Peyer's patch (tissue), 4 donors: ENCODE measurements at regions not wholly inside any gene's neighbourhood (a gene's known extent, or its start where the extent isn't known, plus 50 kb on each side); places are given as distances from the start of the nearest gene placed in this dataset.

Experiments used
- DNase-seq, 3 donors: peaks; one replicate each; pipeline ENCODE4 v3.0.0-alpha.2; 2017 to 2019
- H3K27ac ChIP-seq, 4 donors: fragments of 200-600 bp; sonication (generic); one replicate each; pipeline ENCODE4 v1.5.1; 2016 to 2019
- H3K27me3 ChIP-seq, 2 donors: fragments of 200-600 bp; sonication (generic); one replicate each; pipeline ENCODE4 v1.5.1; 2019
- H3K36me3 ChIP-seq, 3 donors: fragments of 200-600 bp; sonication (generic); one replicate each; pipeline ENCODE4 v1.5.1; 2016 to 2019
- H3K4me1 ChIP-seq, 4 donors: fragments of 200-600 bp; sonication (generic); one replicate each; pipeline ENCODE4 v1.5.1; 2016 to 2019
- H3K4me3 ChIP-seq, 4 donors: fragments of 200-600 bp; sonication (generic); 1 replicate in 3 of 4; 2 replicates in 1 of 4; pipeline ENCODE4 v1.5.1; 2016 to 2019; ENCODE audit warnings: mild to moderate bottlenecking in 1 of 4
- H3K9me3 ChIP-seq, 4 donors: fragments of 200-600 bp; sonication (generic); one replicate each; pipeline ENCODE4 v1.5.1; 2016 to 2019; ENCODE audit warnings: mild to moderate bottlenecking in 1 of 4
- POLR2A ChIP-seq, 2 donors: fragments of 450-650 bp; IDR thresholded peaks; one replicate each; pipeline ENCODE4 v1.5.1; 2017; ENCODE audit warnings: antibody characterized with exemption in 2 of 2, mild to moderate bottlenecking in 2 of 2, moderate library complexity in 2 of 2
- TF ChIP-seq, protein P1 (sequence below), 6 experiments: fragments of 450-650 bp in 4 of 6; fragments of 200-600 bp in 2 of 6; sonication (generic) in 1 of 6; IDR thresholded peaks; one replicate each; pipeline ENCODE4 v1.5.1; 2017 to 2019; ENCODE audit warnings: antibody characterized with exemption in 6 of 6, mild to moderate bottlenecking in 3 of 6, moderate library complexity in 1 of 6

DNA sequence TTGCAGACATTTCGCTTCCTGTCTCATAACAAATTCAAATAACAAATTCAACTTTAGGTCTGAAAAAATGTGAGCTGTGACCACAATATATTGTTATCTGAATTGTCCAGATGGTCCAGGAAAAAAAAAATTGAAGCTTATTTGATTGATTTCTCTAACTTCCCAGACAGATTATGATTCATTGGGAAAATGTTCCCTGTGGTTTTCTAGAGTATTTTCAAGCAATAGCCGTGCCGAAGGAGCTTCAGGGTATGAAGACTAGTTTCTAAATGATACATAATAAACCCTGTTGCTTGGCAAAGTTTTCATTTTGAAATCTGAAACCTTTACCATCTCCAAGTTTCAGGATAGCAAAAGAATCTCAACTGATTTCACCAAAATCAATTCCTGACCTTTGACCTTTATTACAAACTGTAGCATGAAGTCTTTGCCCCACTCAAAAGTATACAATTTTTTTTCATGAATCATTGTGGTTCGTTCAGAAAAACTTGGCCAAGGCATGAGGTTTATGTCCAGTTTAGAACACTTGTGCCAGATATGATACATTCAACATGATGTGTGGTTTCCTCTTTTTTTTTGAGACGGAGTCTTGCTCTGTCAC, 109.9 kb downstream of the JCAD start:
- TF ChIP-seq, protein P1, sequence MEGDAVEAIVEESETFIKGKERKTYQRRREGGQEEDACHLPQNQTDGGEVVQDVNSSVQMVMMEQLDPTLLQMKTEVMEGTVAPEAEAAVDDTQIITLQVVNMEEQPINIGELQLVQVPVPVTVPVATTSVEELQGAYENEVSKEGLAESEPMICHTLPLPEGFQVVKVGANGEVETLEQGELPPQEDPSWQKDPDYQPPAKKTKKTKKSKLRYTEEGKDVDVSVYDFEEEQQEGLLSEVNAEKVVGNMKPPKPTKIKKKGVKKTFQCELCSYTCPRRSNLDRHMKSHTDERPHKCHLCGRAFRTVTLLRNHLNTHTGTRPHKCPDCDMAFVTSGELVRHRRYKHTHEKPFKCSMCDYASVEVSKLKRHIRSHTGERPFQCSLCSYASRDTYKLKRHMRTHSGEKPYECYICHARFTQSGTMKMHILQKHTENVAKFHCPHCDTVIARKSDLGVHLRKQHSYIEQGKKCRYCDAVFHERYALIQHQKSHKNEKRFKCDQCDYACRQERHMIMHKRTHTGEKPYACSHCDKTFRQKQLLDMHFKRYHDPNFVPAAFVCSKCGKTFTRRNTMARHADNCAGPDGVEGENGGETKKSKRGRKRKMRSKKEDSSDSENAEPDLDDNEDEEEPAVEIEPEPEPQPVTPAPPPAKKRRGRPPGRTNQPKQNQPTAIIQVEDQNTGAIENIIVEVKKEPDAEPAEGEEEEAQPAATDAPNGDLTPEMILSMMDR (IDR thresholded peaks at IDR 0.05) = no peak
- no peak for TF ChIP-seq POLR2A (IDR thresholded peaks at IDR 0.05)
- no peak for DNase-seq
- peak overlapping the region in 1 of 4 donors; percentile 13 for H3K27ac ChIP-seq

DNA sequence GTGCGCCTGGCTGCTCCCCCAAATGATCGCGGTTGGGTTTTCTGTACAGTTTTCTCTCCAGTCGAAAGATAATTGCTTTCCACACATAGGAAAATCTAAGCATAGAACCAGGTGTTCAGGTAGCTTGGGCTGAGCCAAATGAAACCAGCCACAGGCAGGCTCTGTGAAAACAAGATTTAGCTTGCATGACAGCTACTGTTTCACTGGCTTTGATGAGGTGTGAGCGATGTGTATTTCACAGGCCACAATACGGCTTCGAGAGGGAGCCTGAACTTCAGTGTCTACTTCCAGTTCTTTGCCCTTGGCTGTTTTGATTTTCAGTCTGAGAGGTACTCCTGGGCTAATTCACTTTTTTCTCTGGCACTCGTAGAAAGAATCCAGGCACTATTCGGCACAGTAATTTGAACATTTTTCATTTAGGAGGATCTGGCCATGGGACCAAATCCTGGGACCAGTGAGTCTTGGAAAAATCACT, 110.5 kb downstream of the JCAD start:
- Histone ChIP-seq H3K27ac (peak overlapping the region in 1 of 4 donors; percentile 13), H3K4me3 (no peak overlapping the region)
- no peak for DNase-seq

More for the DNA sequence above, 109.9 kb downstream of the JCAD start:
- H3K27me3 ChIP-seq = no peaks in the 10 kb centered on the region
- no peaks in the 10 kb centered on the region for H3K36me3 ChIP-seq
- H3K4me3 ChIP-seq = no peak overlapping the region
- H3K9me3 ChIP-seq = no peaks in the 10 kb centered on the region
- H3K4me1 ChIP-seq = no peaks in the 10 kb centered on the region

DNA sequence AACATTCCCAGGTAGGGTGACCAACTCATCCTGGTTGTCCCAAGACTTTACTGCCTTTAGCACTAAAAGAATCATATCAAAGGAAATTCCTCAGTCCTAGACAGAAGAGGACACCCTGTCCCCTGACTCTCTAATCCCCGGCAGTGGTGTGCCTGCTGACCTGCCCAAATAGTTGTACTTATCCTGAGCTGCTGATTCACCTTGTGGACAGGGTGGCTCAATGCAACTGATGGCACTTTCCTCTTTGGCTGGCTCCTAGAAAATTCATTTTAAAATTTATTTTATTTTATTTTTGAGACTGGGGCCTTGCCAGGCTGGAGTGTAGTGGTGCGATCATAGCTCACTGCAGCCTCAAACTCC, 111.7 kb downstream of the JCAD start:
- Histone ChIP-seq H3K9me3 (no peaks in the 10 kb centered on the region), H3K36me3 (no peaks in the 10 kb centered on the region), H3K27me3 (no peaks in the 10 kb centered on the region), H3K4me1 (no peaks in the 10 kb centered on the region), H3K4me3 (no peak overlapping the region), H3K27ac (peak overlapping the region in 1 of 4 donors; percentile 43)
- TF ChIP-seq POLR2A (IDR thresholded peaks at IDR 0.05) = no peak
- TF ChIP-seq, protein P1 (IDR thresholded peaks at IDR 0.05) = no peak
- no peak for DNase-seq

More for the DNA sequence above, 110.5 kb downstream of the JCAD start:
- Histone ChIP-seq H3K4me1 (no peaks in the 10 kb centered on the region), H3K9me3 (no peaks in the 10 kb centered on the region), H3K36me3 (no peaks in the 10 kb centered on the region), H3K27me3 (no peaks in the 10 kb centered on the region)
- no peak for TF ChIP-seq POLR2A (IDR thresholded peaks at IDR 0.05)
- TF ChIP-seq, protein P1 (IDR thresholded peaks at IDR 0.05) = no peak

DNA sequence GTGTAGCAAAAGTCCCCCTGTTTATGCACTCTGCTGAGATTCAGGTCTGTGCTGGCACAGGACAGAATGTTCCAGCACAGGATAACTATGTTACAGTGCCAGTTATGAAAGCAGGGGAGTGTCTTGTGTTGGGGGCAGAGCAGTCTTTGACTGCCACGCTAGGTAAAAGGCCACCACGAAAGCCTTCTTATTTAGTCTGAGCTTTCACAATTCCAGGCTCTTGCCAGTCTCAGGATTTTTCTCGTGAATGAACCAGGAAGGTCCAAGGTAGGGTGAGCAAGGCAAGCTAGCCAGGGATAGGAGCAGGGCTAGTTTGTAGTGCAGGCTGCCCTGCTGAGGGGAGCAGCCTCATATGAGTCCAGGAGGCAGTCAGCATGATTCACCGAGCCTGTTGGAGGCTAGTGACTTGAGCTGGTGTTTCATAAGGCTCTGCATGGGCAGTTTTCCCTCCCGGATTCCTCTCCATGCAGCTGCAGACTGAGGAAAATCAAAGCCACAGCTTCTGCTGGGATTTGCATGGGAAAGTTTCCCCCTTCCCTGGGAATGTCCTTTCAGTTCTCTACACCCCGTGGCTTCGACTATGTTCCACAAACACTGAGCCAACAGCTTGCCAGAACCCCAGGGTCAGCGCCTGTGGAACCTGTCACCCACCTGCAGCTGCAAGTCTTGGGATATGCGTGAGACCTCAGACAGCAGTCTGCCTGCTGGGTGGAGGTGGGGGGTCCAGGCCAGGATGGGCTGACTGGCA, 112.3 kb downstream of the JCAD start:
- Histone ChIP-seq H3K27me3 (no peaks in the 10 kb centered on the region), H3K4me1 (no peaks in the 10 kb centered on the region), H3K36me3 (no peaks in the 10 kb centered on the region), H3K9me3 (no peaks in the 10 kb centered on the region), H3K27ac (peak overlapping the region in 1 of 4 donors; percentile 43), H3K4me3 (no peak overlapping the region)
- TF ChIP-seq, protein P1 (IDR thresholded peaks at IDR 0.05) = no peak
- no peak for DNase-seq

DNA sequence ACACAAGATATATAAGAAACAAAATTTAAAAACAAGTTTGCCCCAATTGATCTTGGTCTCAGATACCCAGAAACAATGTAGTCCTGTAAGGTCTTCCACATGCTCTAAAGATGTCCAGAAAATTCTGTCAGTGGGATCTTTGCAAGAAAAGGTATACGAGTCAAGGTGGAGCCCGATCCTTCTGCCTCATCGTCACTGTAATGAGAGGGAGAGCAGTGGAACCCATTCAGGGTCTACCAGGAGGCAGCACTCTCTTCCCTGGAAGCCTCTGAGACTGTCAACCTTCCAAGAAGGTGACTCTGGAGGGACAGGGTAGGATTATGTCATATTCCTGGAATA, 112.8 kb downstream of the JCAD start:
- Histone ChIP-seq H3K27ac (peak overlapping the region in 1 of 4 donors; percentile 43), H3K4me3 (no peak overlapping the region), H3K4me1 (no peaks in the 10 kb centered on the region), H3K9me3 (no peaks in the 10 kb centered on the region), H3K27me3 (no peaks in the 10 kb centered on the region), H3K36me3 (no peaks in the 10 kb centered on the region)
- TF ChIP-seq, protein P1 (IDR thresholded peaks at IDR 0.05) = no peak
- TF ChIP-seq POLR2A (IDR thresholded peaks at IDR 0.05) = no peak
- DNase-seq = no peak
